CD8-positive, alpha-beta memory T cell (primary cell): ENCODE measurements at regions not wholly inside any gene's neighbourhood (a gene's known extent, or its start where the extent isn't known, plus 50 kb on each side); places are given as distances from the start of the nearest gene placed in this dataset.

ENCODE experiments used
- CTCF ChIA-PET: fragments of 350-600 bp; sonication (Branson Sonifier 250); formaldehyde crosslinking; loops from one replicate; lab custom pipeline; 2021; ENCODE audit warnings: antibody characterized with exemption; lab: Charles Lee
- POLR2A ChIA-PET: fragments of 350-600 bp; sonication (Branson Sonifier 250); formaldehyde crosslinking; loops from one replicate; lab custom pipeline; 2021; ENCODE audit warnings: antibody characterized with exemption; lab: Charles Lee
- DNase-seq, 5 donors: peaks; one replicate each; pipeline versions ENCODE4 v3.0.0 to v3.0.0-alpha.2; 2020 to 2022; ENCODE audit warnings: mixed read lengths in 1 of 5
- H3K27ac ChIP-seq: one replicate; pipeline ENCODE4 v1.7.0; 2013; ENCODE audit warnings: low read depth, mild to moderate bottlenecking, low read length, moderate library complexity
- H3K27me3 ChIP-seq: 2 replicates; pipeline ENCODE4 v1.7.0; 2013; ENCODE audit warnings: low read length, mild to moderate bottlenecking; ENCODE audit not compliant: insufficient read depth, poor library complexity, severe bottlenecking
- H3K36me3 ChIP-seq: 2 replicates; pipeline ENCODE4 v1.7.0; 2013; ENCODE audit warnings: mild to moderate bottlenecking, low read length, moderate library complexity; ENCODE audit not compliant: insufficient read depth
- H3K4me1 ChIP-seq: 2 replicates; pipeline ENCODE4 v1.7.0; 2013; ENCODE audit warnings: mild to moderate bottlenecking, low read length, moderate library complexity; ENCODE audit not compliant: insufficient read depth
- H3K4me3 ChIP-seq: 2 replicates; pipeline ENCODE4 v1.7.0; 2013; ENCODE audit warnings: mild to moderate bottlenecking, low read length
- H3K9me3 ChIP-seq: 2 replicates; pipeline ENCODE4 v1.7.0; 2013; ENCODE audit warnings: mild to moderate bottlenecking, low read length
- H3K27ac Mint-ChIP-seq, 8 donors: one replicate each; pipeline ENCODE4 v1.8.0; 2020 to 2021; ENCODE audit warnings: mixed read lengths in 8 of 8, mild to moderate bottlenecking in 6 of 8, inconsistent platforms in 3 of 8, moderate library complexity in 3 of 8
- H3K27me3 Mint-ChIP-seq, 2 donors: one replicate each; pipeline ENCODE4 v1.8.0; 2020 to 2021; ENCODE audit warnings: mixed read lengths in 2 of 2, mild to moderate bottlenecking in 1 of 2, moderate library complexity in 1 of 2
- H3K36me3 Mint-ChIP-seq, 3 donors: one replicate each; pipeline ENCODE4 v1.8.0; 2020 to 2021; ENCODE audit warnings: mixed read lengths in 3 of 3, inconsistent platforms in 1 of 3, mild to moderate bottlenecking in 1 of 3
- H3K4me1 Mint-ChIP-seq, 3 donors: one replicate each; pipeline ENCODE4 v1.8.0; 2020 to 2021; ENCODE audit warnings: mixed read lengths in 3 of 3, inconsistent platforms in 1 of 3, mild to moderate bottlenecking in 1 of 3
- H3K4me3 Mint-ChIP-seq, 7 donors: one replicate each; pipeline ENCODE4 v1.8.0; 2020 to 2021; ENCODE audit warnings: mixed read lengths in 7 of 7, mild to moderate bottlenecking in 6 of 7, moderate library complexity in 4 of 7, inconsistent platforms in 2 of 7
- H3K9me3 Mint-ChIP-seq, 5 donors: one replicate each; pipeline ENCODE4 v1.8.0; 2020 to 2022; ENCODE audit warnings: mixed read lengths in 5 of 5, mild to moderate bottlenecking in 3 of 5, moderate library complexity in 2 of 5, inconsistent platforms in 1 of 5

- no peaks in the 10 kb centered on the region for H3K9me3 ChIP-seq
- peaks cover 0 to 37% (median 5%) of the 10 kb centered on the region in 5 donors for H3K9me3 Mint-ChIP-seq
- H3K27me3 Mint-ChIP-seq = no peaks in the 10 kb centered on the region
- ChIA-PET POLR2A (no interaction called here), CTCF (no interaction called here)
- H3K36me3 Mint-ChIP-seq = no peaks in the 10 kb centered on the region
- no peak overlapping the region for H3K4me3 ChIP-seq
- H3K4me1 ChIP-seq = no peaks in the 10 kb centered on the region
- no peaks in the 10 kb centered on the region for H3K27me3 ChIP-seq
- H3K27ac Mint-ChIP-seq = no peak overlapping the region
- no peak overlapping the region for H3K4me3 Mint-ChIP-seq
- DNase-seq = no peak
- H3K36me3 ChIP-seq = no peaks in the 10 kb centered on the region
- no peak overlapping the region for H3K27ac ChIP-seq
- H3K4me1 Mint-ChIP-seq = no peaks in the 10 kb centered on the region
These were observed 867.6 kb downstream of the EPHA3 start for GRCh38 chr3:89974903-89975519.

DNA sequence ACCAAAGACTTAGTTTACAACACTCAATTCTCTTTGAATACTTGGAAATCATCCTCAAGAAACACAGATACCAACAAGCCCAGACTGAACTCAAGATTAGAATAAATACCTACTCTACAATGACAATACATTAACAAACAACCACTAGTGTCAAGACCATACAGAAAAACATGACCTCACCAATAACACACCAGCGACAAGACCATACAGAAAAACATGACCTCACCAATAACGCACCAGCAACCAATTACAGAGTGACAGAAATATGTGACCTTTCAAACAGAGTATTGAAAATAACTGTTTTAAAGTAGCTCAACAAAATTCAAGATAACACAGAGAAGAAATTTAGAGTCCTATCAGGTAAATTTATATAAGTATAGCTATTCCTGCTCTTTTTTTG is 876.0 kb downstream of the EPHA3 start:
- H3K27ac Mint-ChIP-seq = no peak overlapping the region
- no peaks in the 10 kb centered on the region for H3K4me1 ChIP-seq
- POLR2A ChIA-PET = no interaction called here
- no peaks in the 10 kb centered on the region for H3K27me3 ChIP-seq
- H3K9me3 ChIP-seq = no peaks in the 10 kb centered on the region
- CTCF ChIA-PET = no interaction called here
- H3K36me3 ChIP-seq = no peaks in the 10 kb centered on the region
- H3K4me1 Mint-ChIP-seq = no peaks in the 10 kb centered on the region
- H3K4me3 ChIP-seq = no peak overlapping the region
- H3K36me3 Mint-ChIP-seq = no peaks in the 10 kb centered on the region
- no peak overlapping the region for H3K27ac ChIP-seq
- H3K4me3 Mint-ChIP-seq = no peak overlapping the region
- peaks cover 14 to 41% (median 20%) of the 10 kb centered on the region in 5 donors for H3K9me3 Mint-ChIP-seq
- no peak for DNase-seq
- H3K27me3 Mint-ChIP-seq = peaks cover 0 to 2% of the 10 kb centered on the region in 2 donors

DNA sequence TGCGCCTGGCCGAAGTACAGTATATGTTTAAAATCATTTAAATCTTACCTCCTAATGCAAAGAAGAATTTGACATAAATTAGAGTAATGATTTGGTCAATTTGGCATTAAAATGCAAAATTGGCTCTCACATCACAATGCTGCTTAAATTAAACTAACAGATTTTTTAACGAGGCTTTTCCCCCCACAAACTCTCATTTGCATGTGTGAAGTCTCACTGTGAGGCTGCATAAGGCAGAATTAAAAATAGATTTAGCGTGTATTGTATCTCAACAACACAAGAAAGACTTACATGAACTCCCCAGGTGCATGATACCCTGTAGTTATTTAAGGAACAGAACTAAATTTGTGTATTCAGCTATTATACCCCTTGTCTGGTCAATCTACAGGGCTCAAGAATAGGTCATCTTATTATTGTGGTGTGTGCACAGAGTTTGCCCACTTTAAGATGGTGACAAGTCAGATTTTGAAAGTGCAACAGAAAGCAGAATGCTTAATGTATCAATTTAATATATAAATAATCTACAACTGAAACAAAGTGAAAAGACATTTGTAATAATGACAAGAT is 897.9 kb downstream of the EPHA3 start:
- Histone ChIP-seq H3K36me3 (no peaks in the 10 kb centered on the region), H3K4me1 (no peaks in the 10 kb centered on the region), H3K9me3 (no peaks in the 10 kb centered on the region), H3K27me3 (no peaks in the 10 kb centered on the region), H3K4me3 (no peak overlapping the region), H3K27ac (no peak overlapping the region)
- ChIA-PET CTCF (no interaction called here), POLR2A (no interaction called here)
- Mint-ChIP-seq H3K9me3 (peaks cover 3 to 12% (median 10%) of the 10 kb centered on the region in 5 donors), H3K4me1 (no peaks in the 10 kb centered on the region), H3K27ac (no peak overlapping the region), H3K4me3 (no peak overlapping the region), H3K36me3 (no peaks in the 10 kb centered on the region), H3K27me3 (no peaks in the 10 kb centered on the region)
- no peak for DNase-seq

DNA sequence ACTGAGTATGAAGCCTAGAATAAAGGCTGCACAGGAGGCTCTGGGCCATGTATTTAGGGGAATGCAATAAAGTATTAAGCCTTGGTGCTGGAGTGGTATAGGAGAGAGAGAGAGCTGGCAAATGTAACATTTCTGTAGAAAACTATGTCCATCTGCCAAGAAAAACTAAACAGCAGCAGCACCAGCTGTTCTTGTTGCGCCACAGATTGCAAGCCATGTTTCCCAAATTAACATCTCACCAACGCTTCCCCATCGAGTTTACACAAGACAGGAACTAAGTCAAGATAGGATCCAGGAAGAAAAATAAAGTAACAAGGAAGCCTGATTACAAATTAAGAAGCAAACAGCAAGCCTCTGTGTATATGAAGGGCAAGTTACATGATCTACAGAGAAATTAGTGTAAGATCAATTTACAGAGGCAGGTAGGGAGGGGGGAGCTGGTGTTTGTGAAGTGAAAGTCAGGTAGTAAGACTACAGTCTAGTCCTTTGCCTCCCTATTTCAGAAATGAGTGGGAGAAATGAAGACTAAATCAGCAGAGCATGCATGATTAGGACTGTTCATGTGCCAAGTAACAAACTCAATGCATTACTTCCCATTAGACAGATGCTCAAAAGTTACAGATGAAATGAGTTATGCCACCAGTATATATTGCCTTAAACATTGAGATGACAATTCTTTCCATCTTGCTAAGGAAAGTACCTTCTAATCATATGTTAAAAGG is 900.5 kb downstream of the EPHA3 start:
- Histone ChIP-seq H3K4me1 (no peaks in the 10 kb centered on the region), H3K27ac (no peak overlapping the region), H3K36me3 (no peaks in the 10 kb centered on the region), H3K4me3 (no peak overlapping the region), H3K9me3 (no peaks in the 10 kb centered on the region), H3K27me3 (no peaks in the 10 kb centered on the region)
- Mint-ChIP-seq H3K27me3 (no peaks in the 10 kb centered on the region), H3K4me3 (no peak overlapping the region), H3K27ac (no peak overlapping the region), H3K4me1 (no peaks in the 10 kb centered on the region), H3K9me3 (peaks cover 4 to 10% (median 8%) of the 10 kb centered on the region in 5 donors), H3K36me3 (no peaks in the 10 kb centered on the region)
- ChIA-PET CTCF (no interaction called here), POLR2A (no interaction called here)
- no peak for DNase-seq

GRCh38 chr3:90010341-90010740 is 902.9 kb downstream of the EPHA3 start:
- no peaks in the 10 kb centered on the region for H3K27me3 ChIP-seq
- no peak overlapping the region for H3K4me3 ChIP-seq
- ChIA-PET CTCF (no interaction called here), POLR2A (no interaction called here)
- Mint-ChIP-seq H3K9me3 (peaks cover 3 to 16% (median 10%) of the 10 kb centered on the region in 5 donors), H3K36me3 (no peaks in the 10 kb centered on the region), H3K4me1 (no peaks in the 10 kb centered on the region), H3K27me3 (no peaks in the 10 kb centered on the region), H3K4me3 (no peak overlapping the region), H3K27ac (no peak overlapping the region)
- no peak overlapping the region for H3K27ac ChIP-seq
- no peaks in the 10 kb centered on the region for H3K36me3 ChIP-seq
- H3K9me3 ChIP-seq = no peaks in the 10 kb centered on the region
- no peaks in the 10 kb centered on the region for H3K4me1 ChIP-seq
- no peak for DNase-seq

DNA sequence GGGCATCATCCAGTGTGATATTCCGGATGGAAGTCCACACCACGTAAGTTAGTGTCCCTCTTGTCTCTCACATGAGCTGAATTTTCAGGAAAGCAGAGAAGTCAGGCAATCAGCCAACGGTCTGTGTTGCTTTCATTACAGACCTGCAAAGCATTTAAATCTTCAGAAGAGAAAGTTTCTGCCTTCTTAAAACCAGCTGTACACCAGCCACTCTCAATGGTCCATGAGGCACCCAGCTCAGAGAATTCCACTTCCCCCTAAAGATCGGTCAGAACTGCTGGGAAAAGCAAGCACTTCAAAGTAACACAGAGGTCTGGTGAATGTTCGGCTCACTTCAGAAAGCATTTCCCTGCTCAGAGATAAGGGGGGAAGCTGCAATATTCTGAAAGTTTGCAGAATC is 903.7 kb downstream of the EPHA3 start:
- no peaks in the 10 kb centered on the region for H3K4me1 ChIP-seq
- no peak overlapping the region for H3K27ac ChIP-seq
- no peaks in the 10 kb centered on the region for H3K36me3 ChIP-seq
- no peak for DNase-seq
- ChIA-PET CTCF (no interaction called here), POLR2A (no interaction called here)
- Mint-ChIP-seq H3K27ac (no peak overlapping the region), H3K36me3 (no peaks in the 10 kb centered on the region), H3K27me3 (no peaks in the 10 kb centered on the region), H3K9me3 (peaks cover 3 to 16% (median 11%) of the 10 kb centered on the region in 5 donors), H3K4me1 (no peaks in the 10 kb centered on the region), H3K4me3 (no peak overlapping the region)
- H3K9me3 ChIP-seq = no peaks in the 10 kb centered on the region
- H3K27me3 ChIP-seq = no peaks in the 10 kb centered on the region
- H3K4me3 ChIP-seq = no peak overlapping the region

- Histone ChIP-seq H3K4me1 (no peaks in the 10 kb centered on the region), H3K27ac (no peak overlapping the region), H3K27me3 (no peaks in the 10 kb centered on the region), H3K4me3 (no peak overlapping the region), H3K36me3 (no peaks in the 10 kb centered on the region), H3K9me3 (no peaks in the 10 kb centered on the region)
- no peak for DNase-seq
- Mint-ChIP-seq H3K36me3 (no peaks in the 10 kb centered on the region), H3K27ac (no peak overlapping the region), H3K9me3 (peaks cover 3 to 16% (median 12%) of the 10 kb centered on the region in 5 donors), H3K4me3 (no peak overlapping the region), H3K27me3 (no peaks in the 10 kb centered on the region), H3K4me1 (no peaks in the 10 kb centered on the region)
- ChIA-PET CTCF (no interaction called here), POLR2A (no interaction called here)
These were observed 904.2 kb downstream of the EPHA3 start for GRCh38 chr3:90011596-90011995.

DNA sequence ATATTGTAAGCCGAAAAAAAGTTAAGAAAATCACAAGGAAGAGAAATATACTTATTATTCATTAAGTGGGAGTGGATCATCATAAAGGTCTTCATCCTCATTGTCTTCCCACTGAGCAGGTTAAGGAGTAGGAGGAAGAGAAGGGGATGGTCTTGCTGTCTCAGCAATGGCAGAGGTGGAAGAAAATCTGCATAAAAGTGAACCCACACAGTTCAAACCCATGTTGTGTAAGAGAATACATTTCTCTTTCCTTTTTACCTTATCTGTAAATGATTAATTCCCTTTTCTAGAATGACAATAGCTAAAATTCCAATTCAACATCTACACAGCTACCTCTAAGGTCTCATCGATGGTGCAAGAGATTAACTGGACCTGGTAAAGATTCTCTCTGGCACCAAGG is 904.6 kb downstream of the EPHA3 start:
- Mint-ChIP-seq H3K27ac (no peak overlapping the region), H3K9me3 (peaks cover 2 to 15% (median 12%) of the 10 kb centered on the region in 5 donors), H3K4me3 (no peak overlapping the region), H3K4me1 (no peaks in the 10 kb centered on the region), H3K27me3 (no peaks in the 10 kb centered on the region), H3K36me3 (no peaks in the 10 kb centered on the region)
- H3K9me3 ChIP-seq = no peaks in the 10 kb centered on the region
- DNase-seq = no peak
- no peaks in the 10 kb centered on the region for H3K27me3 ChIP-seq
- H3K27ac ChIP-seq = no peak overlapping the region
- no peak overlapping the region for H3K4me3 ChIP-seq
- H3K36me3 ChIP-seq = no peaks in the 10 kb centered on the region
- POLR2A ChIA-PET = no interaction called here
- H3K4me1 ChIP-seq = no peaks in the 10 kb centered on the region
- CTCF ChIA-PET = no interaction called here
